Epithelial cell of esophagus (primary cell): ENCODE measurements at regions not wholly inside any gene's neighbourhood (a gene's known extent, or its start where the extent isn't known, plus 50 kb on each side); places are given as distances from the start of the nearest gene placed in this dataset.

ENCODE experiments used
- DNase-seq: peaks from one replicate; pipeline ENCODE4 v3.0.0; 2010; ENCODE audit warnings: low read depth
- H3K4me3 ChIP-seq: 2 replicates; pipeline ENCODE4 v1.5.1; 2011; ENCODE audit warnings: mild to moderate bottlenecking, low read length, control low read depth
- CTCF ChIP-seq: IDR thresholded peaks from 2 replicates; pipeline ENCODE4 v1.5.1; 2011; ENCODE audit warnings: low read depth, mild to moderate bottlenecking, low read length, control low read depth, inconsistent platforms; ENCODE audit not compliant: insufficient read depth; ENCODE audit errors: missing control alignments

- TF ChIP-seq CTCF: no peak
- H3K4me3 ChIP-seq: no peak overlapping the region
- peak; percentile 24 for DNase-seq
These were observed 195.5 kb upstream of the PRNP start for GRCh38 chr20:4490606-4491280.

GRCh38 chr20:4490045-4490444 is 196.2 kb upstream of the PRNP start:
- TF ChIP-seq CTCF: no peak
- DNase-seq: no peak

GRCh38 chr20:4488407-4489339 is 197.6 kb upstream of the PRNP start:
- H3K4me3 ChIP-seq: no peak overlapping the region
- TF ChIP-seq CTCF: no peak
- DNase-seq: peak; percentile 84

More at GRCh38 chr20:4490045-4490444, 196.2 kb upstream of the PRNP start:
- H3K4me3 ChIP-seq: no peak overlapping the region

GRCh38 chr20:4484379-4484997 is 201.8 kb upstream of the PRNP start:
- no peak for TF ChIP-seq CTCF
- no peak for DNase-seq
- no peak overlapping the region for H3K4me3 ChIP-seq

- H3K4me3 ChIP-seq: no peak overlapping the region
- no peak for TF ChIP-seq CTCF
- DNase-seq: no peak
These were observed 202.3 kb upstream of the PRNP start for GRCh38 chr20:4483961-4484360.

GRCh38 chr20:4483486-4483885 is 202.8 kb upstream of the PRNP start:
- no peak overlapping the region for H3K4me3 ChIP-seq
- no peak for TF ChIP-seq CTCF
- DNase-seq: peak; percentile 75
